Heart left ventricle (tissue), 16 donors: ENCODE measurements at regions not wholly inside any gene's neighbourhood (a gene's known extent, or its start where the extent isn't known, plus 50 kb on each side); places are given as distances from the start of the nearest gene placed in this dataset.

ENCODE experiments used
- ATAC-seq, 4 donors: fragments of 200-7000 bp; cut with Tn5 transposase; one replicate each; pipeline ENCODE4 v1.9.1; 2020 to 2022; ENCODE audit warnings: moderate library complexity in 4 of 4, mild to moderate bottlenecking in 3 of 4, moderate number of reproducible peaks in 1 of 4
- DNase-seq, 5 donors: peaks; one replicate each; pipeline ENCODE4 v3.0.0-alpha.2; 2020
- H3K27ac ChIP-seq, 12 donors: fragments of 200-600 bp; sonication (generic) in 4 of 12; one replicate each; pipeline versions ENCODE4 v1.5.0 to v1.8.0; 2016 to 2022; ENCODE audit warnings: mild to moderate bottlenecking in 2 of 12
- H3K27me3 ChIP-seq, 9 donors: fragments of 200-600 bp; sonication (generic) in 2 of 9; one replicate each; pipeline versions ENCODE4 v1.5.1 to v1.8.0; 2016 to 2022; ENCODE audit warnings: mild to moderate bottlenecking in 3 of 9
- H3K36me3 ChIP-seq, 9 donors: fragments of 200-600 bp; sonication (generic) in 2 of 9; one replicate each; pipeline versions ENCODE4 v1.5.0 to v1.8.0; 2018 to 2022; ENCODE audit warnings: mild to moderate bottlenecking in 2 of 9
- H3K4me1 ChIP-seq, 12 donors: fragments of 200-600 bp; sonication (generic) in 4 of 12; one replicate each; pipeline versions ENCODE4 v1.5.0 to v1.8.0; 2016 to 2022; ENCODE audit warnings: mild to moderate bottlenecking in 3 of 12
- H3K4me3 ChIP-seq, 12 donors: fragments of 200-600 bp; sonication (generic) in 4 of 12; one replicate each; pipeline versions ENCODE4 v1.5.0 to v1.8.0; 2017 to 2022; ENCODE audit warnings: mild to moderate bottlenecking in 9 of 12, moderate library complexity in 4 of 12
- H3K9me3 ChIP-seq, 12 donors: fragments of 200-600 bp; sonication (generic) in 4 of 12; one replicate each; pipeline versions ENCODE4 v1.5.0 to v1.8.0; 2016 to 2022; ENCODE audit warnings: mild to moderate bottlenecking in 1 of 12
- CTCF ChIP-seq, 12 donors: fragments of 200-600 bp; sonication (generic) in 4 of 12; IDR thresholded peaks; one replicate each; pipeline versions ENCODE4 v1.5.0 to v1.8.0; 2018 to 2022; ENCODE audit warnings: antibody characterized with exemption in 12 of 12, mild to moderate bottlenecking in 5 of 12
- POLR2A ChIP-seq, 2 donors: fragments of 450-650 bp; IDR thresholded peaks; one replicate each; pipeline ENCODE4 v1.6.1; 2017; ENCODE audit warnings: antibody characterized with exemption in 2 of 2, mild to moderate bottlenecking in 2 of 2, moderate library complexity in 2 of 2
- WGBS, 4 donors: extraction: QIAGEN DNeasy Blood & Tissue Kit in 2 of 4; methylation state at CpG; one replicate each; pipeline versions ENCODE4 v1.1.5 to v1.1.7; 2013 to 2018; 5-methylcytosine and 5-hydroxymethylcytosine counted together
- intact Hi-C, 10 donors: fragments of 100-400 bp; cut with DNase I; formaldehyde crosslinking; loops; one replicate each; pipeline versions ENCODE4 v1.11.1 to v1.14.2; 2022
- donor health status: ischemic (EF 13 %, LVEDD 7.1; RV severe dilation, severe dysfunction).
- donor health status: healthy with polysubstance abuse.
- donor health status: DM: no; HTN: yes; CAD: no.
- donor health status: DM: no; HTN: no; CAD: no.
- donor health status: ischemic (EF 25% LVEDD 6.9; RV normal size, moderate dysfunction).
- donor health status: ischemic (EF 25% LVEDD 5.7; RV mildly dilated, moderate dysfunction).
- donor health status: healthy.
- donor health status: DM: yes; HTN: yes; CAD: no.
- donor health status: ischemic (EF 35%, LVEDD 5.7; RV mildly dilated, moderate dysfunction).
- donor health status: nonischemic (EF 11% LVEDD 7.7; RV severe dilation, severe dysfunction).
- donor health status: DM: yes; HTN: yes; CAD: no.
- donor health status: PGD.
- donor health status: ischemic (EF 29% LVEDD 5.4; RV normal size, mild dysfunction).
- donor health status: nonischemic (EF 23%, LVEDD 6.1; RV moderate dilation, normal function).

GRCh38 chr3:117669774-117670173 lies 960.2 kb downstream of the TUSC7 start:
- DNase-seq (no peak), ATAC-seq (no peak)
- intact Hi-C loops: no loop called here
- Histone ChIP-seq H3K9me3 (no peaks in the 10 kb centered on the region), H3K4me1 (no peaks in the 10 kb centered on the region), H3K36me3 (no peaks in the 10 kb centered on the region), H3K4me3 (no peak overlapping the region), H3K27me3 (peaks cover 0 to 8% (median 0%) of the 10 kb centered on the region in 9 donors), H3K27ac (no peak overlapping the region)
- no peak for TF ChIP-seq POLR2A (IDR thresholded peaks at IDR 0.05)
- TF ChIP-seq CTCF (IDR thresholded peaks at IDR 0.05): no peak
- WGBS, 4 donors: 73 to 83% (median 77%) methylated on average over 4 of the region's 4 CpGs

- Histone ChIP-seq H3K4me1 (no peaks in the 10 kb centered on the region), H3K9me3 (no peaks in the 10 kb centered on the region), H3K36me3 (no peaks in the 10 kb centered on the region), H3K27me3 (no peaks in the 10 kb centered on the region), H3K27ac (no peak overlapping the region), H3K4me3 (no peak overlapping the region)
- intact Hi-C loops: no loop called here
- peak in 2 of 5 donors; percentile 26 to 29 for DNase-seq
- no peak for TF ChIP-seq CTCF (IDR thresholded peaks at IDR 0.05)
- TF ChIP-seq POLR2A (IDR thresholded peaks at IDR 0.05): no peak
- 30 to 40% (median 37%) methylated on average over 4 of the region's 4 CpGs for WGBS, 4 donors
- ATAC-seq: peak in 1 of 4 donors; percentile 50
These were observed 962.2 kb downstream of the TUSC7 start for GRCh38 chr3:117671722-117672318.

GRCh38 chr3:117674321-117674720 lies 964.7 kb downstream of the TUSC7 start:
- no peak for DNase-seq
- ATAC-seq: no peak
- 88 to 95% (median 91%) methylated on average over 4 of the region's 4 CpGs for WGBS, 4 donors
- Histone ChIP-seq H3K4me1 (no peaks in the 10 kb centered on the region), H3K27ac (no peak overlapping the region), H3K36me3 (no peaks in the 10 kb centered on the region), H3K27me3 (no peaks in the 10 kb centered on the region), H3K4me3 (no peak overlapping the region), H3K9me3 (no peaks in the 10 kb centered on the region)
- intact Hi-C loops: no loop called here
- TF ChIP-seq CTCF (IDR thresholded peaks at IDR 0.05): no peak
- TF ChIP-seq POLR2A (IDR thresholded peaks at IDR 0.05): no peak

GRCh38 chr3:117681619-117682018 lies 972.0 kb downstream of the TUSC7 start:
- TF ChIP-seq POLR2A (IDR thresholded peaks at IDR 0.05): no peak
- TF ChIP-seq CTCF (IDR thresholded peaks at IDR 0.05): no peak
- intact Hi-C loops: no loop called here
- 53 to 84% (median 69%) methylated on average over 2 of the region's 2 CpGs for WGBS, 4 donors

More at GRCh38 chr3:117681619-117682018, 972.0 kb downstream of the TUSC7 start:
- H3K4me1 ChIP-seq: no peaks in the 10 kb centered on the region
- ATAC-seq: peak in 1 of 4 donors; percentile 80
- H3K27ac ChIP-seq: no peak overlapping the region
- no peak overlapping the region for H3K4me3 ChIP-seq
- H3K27me3 ChIP-seq: no peaks in the 10 kb centered on the region
- no peak for DNase-seq
- no peaks in the 10 kb centered on the region for H3K9me3 ChIP-seq
- H3K36me3 ChIP-seq: no peaks in the 10 kb centered on the region
